GM23338 (cell line): ENCODE measurements at regions not wholly inside any gene's neighbourhood (a gene's known extent, or its start where the extent isn't known, plus 50 kb on each side); places are given as distances from the start of the nearest gene placed in this dataset.
"Not testable (repeated sequence)": the region's sequence is repeated elsewhere in the genome, so short reads cannot be mapped to it uniquely, and the experiment has no call there.

Experiments
- ATAC-seq: fragments of 200-7000 bp; cut with Tn5 transposase; 3 replicates; pipeline ENCODE4 v1.9.1; 2020
- DNase-seq: peaks from one replicate; pipeline ENCODE4 v3.0.0-alpha.2; 2015; ENCODE audit warnings: low spot score
- H2AFZ ChIP-seq: fragments of 200-600 bp; sonication (generic); 2 replicates; pipeline ENCODE4 v1.8.0; 2016; ENCODE audit warnings: antibody characterized with exemption, mild to moderate bottlenecking, moderate library complexity
- H3F3A ChIP-seq: fragments of 200-600 bp; sonication (generic); replicated peaks from 2 replicates; pipeline ENCODE4 v1.8.0; 2017; ENCODE audit warnings: antibody characterized with exemption, mixed run types, low read depth
- H3K27ac ChIP-seq: fragments of 200-600 bp; sonication (generic); 2 replicates; pipeline ENCODE4 v1.6.1; 2016; ENCODE audit warnings: low read depth
- H3K27me3 ChIP-seq: fragments of 200-600 bp; sonication (generic); 2 replicates; pipeline ENCODE4 v1.8.0; 2016; ENCODE audit warnings: mild to moderate bottlenecking, mixed run types, moderate library complexity; ENCODE audit not compliant: insufficient read depth
- H3K36me3 ChIP-seq: fragments of 200-600 bp; sonication (generic); 2 replicates; pipeline ENCODE4 v1.8.0; 2016; ENCODE audit warnings: mild to moderate bottlenecking; ENCODE audit not compliant: insufficient read depth
- H3K4me1 ChIP-seq: fragments of 200-600 bp; sonication (generic); 2 replicates; pipeline ENCODE4 v1.8.0; 2016; ENCODE audit warnings: mild to moderate bottlenecking, moderate library complexity; ENCODE audit not compliant: insufficient read depth
- H3K4me2 ChIP-seq: fragments of 200-600 bp; sonication (generic); 2 replicates; pipeline ENCODE4 v1.7.1; 2017; ENCODE audit warnings: mixed run types
- H3K4me3 ChIP-seq: fragments of 200-600 bp; sonication (generic); 2 replicates; pipeline ENCODE4 v1.6.1; 2016; ENCODE audit warnings: mixed run types
- H3K79me2 ChIP-seq: fragments of 200-600 bp; sonication (generic); replicated peaks from 2 replicates; pipeline ENCODE4 v1.8.0; 2017; ENCODE audit warnings: mild to moderate bottlenecking; ENCODE audit not compliant: insufficient read depth
- H3K9me2 ChIP-seq: fragments of 200-600 bp; sonication (generic); 2 replicates; pipeline ENCODE4 v1.8.0; 2017; ENCODE audit not compliant: insufficient read depth
- H4K20me1 ChIP-seq: fragments of 200-600 bp; sonication (generic); replicated peaks from 2 replicates; pipeline ENCODE4 v1.8.0; 2017; ENCODE audit warnings: mild to moderate bottlenecking; ENCODE audit not compliant: insufficient read depth
- H3K27ac Mint-ChIP-seq: 2 replicates; pipeline ENCODE4 v1.8.0; 2020; ENCODE audit warnings: inconsistent platforms, mild to moderate bottlenecking, moderate library complexity, mixed read lengths
- H3K27me3 Mint-ChIP-seq: 3 replicates; pipeline ENCODE4 v1.8.0; 2022; ENCODE audit warnings: low read depth, mild to moderate bottlenecking, moderate library complexity, mixed read lengths, inconsistent platforms; ENCODE audit not compliant: insufficient read depth, poor library complexity
- H3K36me3 Mint-ChIP-seq: 3 replicates; pipeline ENCODE4 v1.8.0; 2021; ENCODE audit warnings: low read depth, mild to moderate bottlenecking, inconsistent platforms, moderate library complexity, mixed read lengths
- H3K4me1 Mint-ChIP-seq: 3 replicates; pipeline ENCODE4 v1.8.0; 2020; ENCODE audit warnings: mild to moderate bottlenecking, inconsistent platforms, mixed read lengths
- H3K4me3 Mint-ChIP-seq: 3 replicates; pipeline ENCODE4 v1.8.0; 2021; ENCODE audit warnings: moderate library complexity, mild to moderate bottlenecking, inconsistent platforms, mixed read lengths
- H3K9me3 Mint-ChIP-seq: 3 replicates; pipeline ENCODE4 v1.8.0; 2020; ENCODE audit warnings: moderate library complexity, mild to moderate bottlenecking, inconsistent platforms, mixed read lengths
- CTCF ChIP-seq, 2 experiments: fragments of 200-600 bp in 1 of 2; sonication (generic) in 1 of 2; conservative IDR thresholded peaks; 2 replicates each; pipeline versions ENCODE4 v1.5.1 to v1.6.1; 2016 to 2017; ENCODE audit warnings: antibody characterized with exemption in 2 of 2, low read depth in 2 of 2, mild to moderate bottlenecking in 2 of 2, moderate library complexity in 1 of 2
- ETS1 ChIP-seq: IDR thresholded peaks from 2 replicates; pipeline ENCODE4 v1.6.1; 2016; ENCODE audit warnings: antibody characterized with exemption
- EZH2 ChIP-seq: fragments of 200-600 bp; sonication (generic); IDR thresholded peaks from one replicate; pipeline ENCODE4 v1.8.0; 2017; ENCODE audit warnings: antibody characterized with exemption, mild to moderate bottlenecking, low read depth; ENCODE audit not compliant: unreplicated experiment
- EZH2phosphoT487 ChIP-seq: fragments of 200-600 bp; sonication (generic); IDR thresholded peaks from one replicate; pipeline ENCODE4 v1.8.1; 2018; ENCODE audit warnings: antibody characterized with exemption; ENCODE audit not compliant: unreplicated experiment
- JUNB ChIP-seq: IDR thresholded peaks from one replicate; pipeline ENCODE4 v1.6.1; 2016; ENCODE audit warnings: antibody characterized with exemption; ENCODE audit not compliant: unreplicated experiment
- NANOG ChIP-seq: IDR thresholded peaks from 2 replicates; pipeline ENCODE4 v1.6.1; 2016; ENCODE audit warnings: antibody characterized with exemption, borderline replicate concordance
- POLR2AphosphoS5 ChIP-seq: IDR thresholded peaks from 2 replicates; pipeline ENCODE4 v1.6.1; 2016; ENCODE audit warnings: antibody characterized with exemption, low read depth
- REST ChIP-seq: IDR thresholded peaks from one replicate; pipeline ENCODE4 v1.6.1; 2018; ENCODE audit warnings: antibody characterized with exemption; ENCODE audit not compliant: unreplicated experiment
- ZNF331 ChIP-seq: fragments of 250-450 bp; sonication (Bioruptor Pico); IDR thresholded peaks from 2 replicates; pipeline ENCODE4 v1.5.0; 2020; ENCODE audit warnings: low read depth, mild to moderate bottlenecking, moderate library complexity
- ZNF462 ChIP-seq: fragments of 250-450 bp; sonication (Bioruptor Pico); IDR thresholded peaks from 2 replicates; pipeline ENCODE4 v1.5.0; 2020; ENCODE audit warnings: mild to moderate bottlenecking, moderate library complexity

GRCh38 chr18:35892118-35892517 lies 80.4 kb upstream of the RMP24 start:
- TF ChIP-seq EZH2phosphoT487 (no peak), NANOG (no peak), ETS1 (no peak), JUNB (no peak), ZNF331 (CRISPR knock-in tag) (no peak), CTCF (conservative IDR thresholded peaks at IDR 0.05; ENCODE audit: low read depth in 2 of 2) (no peak), ZNF462 (CRISPR knock-in tag) (no peak), REST (no peak), POLR2AphosphoS5 (no peak), EZH2 (no peak)
- Histone ChIP-seq H3K4me2 (no peak overlapping the region), H3K4me3 (no peak overlapping the region), H3K79me2 (no peaks in the 10 kb centered on the region), H3F3A (no peaks in the 10 kb centered on the region), H2AFZ (no peak overlapping the region), H3K27me3 (no peaks in the 10 kb centered on the region), H3K27ac (no peak overlapping the region), H4K20me1 (no peaks in the 10 kb centered on the region), H3K36me3 (peaks cover 8% of the 10 kb centered on the region), H3K4me1 (peaks cover 2% of the 10 kb centered on the region; the same call in 1 of the 2 replicates), H3K9me2 (no peaks in the 10 kb centered on the region)
- H3K9me3 Mint-ChIP-seq = peaks cover 7% of the 10 kb centered on the region
- ATAC-seq = no peak
- H3K27ac Mint-ChIP-seq = no peak overlapping the region
- no peak for DNase-seq
- no peak overlapping the region for H3K4me3 Mint-ChIP-seq
- peaks cover 10% of the 10 kb centered on the region for H3K4me1 Mint-ChIP-seq
- H3K27me3 Mint-ChIP-seq = peaks cover 3% of the 10 kb centered on the region
- H3K36me3 Mint-ChIP-seq = peaks cover 26% of the 10 kb centered on the region

GRCh38 chr18:35897481-35897880 lies 75.0 kb upstream of the RMP24 start:
- H3K27ac ChIP-seq, H3K27me3 Mint-ChIP-seq, H3K4me2 ChIP-seq, DNase-seq, H3K4me1 Mint-ChIP-seq, ATAC-seq, H4K20me1 ChIP-seq, H3K79me2 ChIP-seq, H3F3A ChIP-seq, H3K4me3 Mint-ChIP-seq, H3K27me3 ChIP-seq, H3K9me2 ChIP-seq, H3K4me1 ChIP-seq, H2AFZ ChIP-seq, H3K4me3 ChIP-seq, H3K27ac Mint-ChIP-seq: not testable (repeated sequence)
- Mint-ChIP-seq H3K9me3 (peaks cover 33% of the 10 kb centered on the region), H3K36me3 (peaks cover 73% of the 10 kb centered on the region)
- H3K36me3 ChIP-seq = peaks cover 28% of the 10 kb centered on the region
